Endothelial cell (in vitro differentiated cells): ENCODE measurements at regions not wholly inside any gene's neighbourhood (a gene's known extent, or its start where the extent isn't known, plus 50 kb on each side); places are given as distances from the start of the nearest gene placed in this dataset.
"Not testable (repeated sequence)": the region's sequence is repeated elsewhere in the genome, so short reads cannot be mapped to it uniquely, and the experiment has no call there.

Source experiments
- DNase-seq: peaks from one replicate; pipeline ENCODE4 v3.0.0; 2021; ENCODE audit warnings: low spot score
- H3K27ac Mint-ChIP-seq: one replicate; pipeline ENCODE4 v1.8.0; 2021; ENCODE audit warnings: mixed read lengths, inconsistent platforms; ENCODE audit not compliant: unreplicated experiment
- H3K27me3 Mint-ChIP-seq: one replicate; pipeline ENCODE4 v1.8.0; 2021; ENCODE audit warnings: mild to moderate bottlenecking, moderate library complexity, mixed read lengths, inconsistent platforms; ENCODE audit not compliant: unreplicated experiment
- H3K36me3 Mint-ChIP-seq: one replicate; pipeline ENCODE4 v1.8.0; 2021; ENCODE audit warnings: mild to moderate bottlenecking, low read depth, mixed read lengths, inconsistent platforms; ENCODE audit not compliant: unreplicated experiment
- H3K4me1 Mint-ChIP-seq: one replicate; pipeline ENCODE4 v1.8.0; 2021; ENCODE audit warnings: mild to moderate bottlenecking, mixed read lengths, inconsistent platforms; ENCODE audit not compliant: unreplicated experiment
- H3K4me3 Mint-ChIP-seq: one replicate; pipeline ENCODE4 v1.8.0; 2021; ENCODE audit warnings: mild to moderate bottlenecking, mixed read lengths, inconsistent platforms; ENCODE audit not compliant: unreplicated experiment
- H3K9me3 Mint-ChIP-seq: one replicate; pipeline ENCODE4 v1.8.0; 2021; ENCODE audit warnings: mixed read lengths, inconsistent platforms; ENCODE audit not compliant: unreplicated experiment
- CTCF ChIP-seq: fragments of 200-600 bp; sonication (generic); IDR thresholded peaks from one replicate; pipeline ENCODE4 v1.5.0; 2021; ENCODE audit warnings: antibody characterized with exemption; ENCODE audit not compliant: unreplicated experiment

GRCh38 chr10:47166405-47166777 is 133.6 kb upstream of the GDF10 start:
- Mint-ChIP-seq H3K27me3 (peaks cover 1% of the 10 kb centered on the region), H3K27ac (no peak overlapping the region), H3K9me3 (no peaks in the 10 kb centered on the region), H3K36me3 (no peaks in the 10 kb centered on the region), H3K4me1 (no peaks in the 10 kb centered on the region), H3K4me3 (no peak overlapping the region)
- no peak for DNase-seq
- TF ChIP-seq CTCF, result no peak

DNA sequence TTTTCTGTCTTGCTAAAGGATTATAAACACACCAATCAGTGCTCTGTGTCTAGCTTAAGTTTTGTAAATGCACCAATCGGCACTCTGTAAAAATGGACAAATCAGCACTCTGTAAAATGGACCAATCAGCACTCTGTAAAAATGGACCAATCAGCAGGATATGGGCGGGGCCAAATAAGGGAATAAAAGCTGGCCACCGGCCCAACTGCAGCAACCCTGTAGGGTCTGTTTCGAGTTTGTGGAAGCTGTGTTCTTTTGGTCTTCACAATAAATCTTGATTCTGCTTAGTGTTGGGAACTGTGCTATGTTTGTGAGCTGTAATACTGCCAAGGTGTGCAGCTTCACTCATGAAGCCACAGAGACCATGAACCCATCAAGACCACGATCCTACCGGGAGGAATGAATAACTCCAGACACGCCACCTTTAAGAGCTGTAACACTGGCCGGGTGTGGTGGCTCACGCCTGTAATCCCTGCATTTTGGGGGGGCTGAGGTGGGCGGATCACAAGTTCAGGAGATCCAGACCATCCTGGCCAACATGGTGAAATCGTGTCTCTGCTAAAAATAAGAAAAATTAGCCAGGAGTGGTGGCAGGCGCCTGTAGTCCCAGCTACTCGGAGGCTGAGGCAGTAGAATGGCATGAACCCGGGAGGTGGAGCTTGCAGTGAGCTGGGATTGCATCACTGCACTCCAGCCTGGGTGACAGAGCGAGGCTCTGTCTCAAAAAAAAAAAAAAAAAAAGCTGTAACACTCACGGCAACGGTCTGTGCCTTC is 133.0 kb upstream of the GDF10 start:
- not testable (repeated sequence) for H3K4me1 Mint-ChIP-seq, H3K36me3 Mint-ChIP-seq, H3K27ac Mint-ChIP-seq, H3K4me3 Mint-ChIP-seq, DNase-seq, H3K9me3 Mint-ChIP-seq, H3K27me3 Mint-ChIP-seq

DNA sequence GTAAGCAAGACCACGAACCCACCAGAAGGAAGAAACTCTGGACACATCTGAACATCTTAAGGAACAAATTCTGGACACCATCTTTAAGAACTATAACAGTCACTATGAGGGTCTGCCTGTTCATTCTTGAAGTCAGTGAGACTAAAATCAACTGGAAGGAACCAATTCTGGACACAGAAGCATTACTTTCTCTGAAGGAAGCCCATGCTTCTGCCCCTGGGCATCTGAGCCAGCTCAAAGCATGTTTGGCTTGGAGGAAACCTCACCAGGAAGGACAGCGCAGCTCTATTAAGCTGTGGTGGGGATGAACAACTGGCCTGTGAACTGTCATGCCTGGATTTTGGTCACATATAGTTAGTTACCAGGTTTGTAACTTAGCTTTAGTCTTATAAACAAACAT is 132.4 kb upstream of the GDF10 start:
- no peaks in the 10 kb centered on the region for H3K36me3 Mint-ChIP-seq
- no peaks in the 10 kb centered on the region for H3K9me3 Mint-ChIP-seq
- DNase-seq, result no peak
- no peak overlapping the region for H3K27ac Mint-ChIP-seq
- no peak overlapping the region for H3K4me3 Mint-ChIP-seq
- H3K27me3 Mint-ChIP-seq, result peaks cover 1% of the 10 kb centered on the region
- TF ChIP-seq CTCF, result no peak
- H3K4me1 Mint-ChIP-seq, result no peaks in the 10 kb centered on the region

DNA sequence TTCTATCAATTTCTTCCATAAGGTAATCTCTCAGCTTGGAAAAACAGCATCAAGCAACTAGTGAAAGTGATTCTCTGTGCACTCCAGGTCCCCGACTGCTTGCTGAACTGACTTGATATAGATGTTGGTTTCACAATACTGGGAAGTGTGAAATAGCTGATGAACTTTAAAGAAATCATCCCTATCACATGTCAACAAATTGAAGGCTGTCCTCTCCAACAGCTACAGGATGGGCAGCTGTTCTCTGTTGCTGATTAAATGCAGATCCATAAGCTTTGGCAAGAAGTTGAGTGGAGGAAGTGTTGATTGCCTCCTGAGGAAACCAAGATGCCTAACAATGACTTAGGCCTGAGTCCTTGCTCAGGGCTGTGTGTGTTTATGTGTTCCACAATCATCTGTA is 130.4 kb upstream of the GDF10 start:
- no peaks in the 10 kb centered on the region for H3K36me3 Mint-ChIP-seq
- no peak for DNase-seq
- no peak for TF ChIP-seq CTCF
- H3K4me1 Mint-ChIP-seq, result no peaks in the 10 kb centered on the region
- H3K4me3 Mint-ChIP-seq, result no peak overlapping the region
- no peaks in the 10 kb centered on the region for H3K9me3 Mint-ChIP-seq
- H3K27me3 Mint-ChIP-seq, result peaks cover 1% of the 10 kb centered on the region
- H3K27ac Mint-ChIP-seq, result no peak overlapping the region

- H3K9me3 Mint-ChIP-seq, result no peaks in the 10 kb centered on the region
- TF ChIP-seq CTCF, result no peak
- H3K27ac Mint-ChIP-seq, result no peak overlapping the region
- peaks cover 6% of the 10 kb centered on the region for H3K27me3 Mint-ChIP-seq
- no peak overlapping the region for H3K4me3 Mint-ChIP-seq
- H3K36me3 Mint-ChIP-seq, result no peaks in the 10 kb centered on the region
- no peak for DNase-seq
- no peaks in the 10 kb centered on the region for H3K4me1 Mint-ChIP-seq
Observed at GRCh38 chr10:47173929-47174442, 126.0 kb upstream of the GDF10 start.
